ENCODE measurements at regions not wholly inside any gene's neighbourhood (a gene's known extent, or its start where the extent isn't known, plus 50 kb on each side); places are given as distances from the start of the nearest gene placed in this dataset.
A peak's percentile ranks its signal among the peaks of the same experiment; 100 is the strongest.
"Not testable (repeated sequence)": the region's sequence is repeated elsewhere in the genome, so short reads cannot be mapped to it uniquely, and the experiment has no call there.

GRCh38 chr6:74368746-74369145 is 672.7 kb downstream of the CD109 start:
- no peak overlapping the region for H3K4me3 ChIP-seq (ENCODE audit: low read depth, low read length)
- TF ChIP-seq CTCF (IDR thresholded peaks at IDR 0.05; ENCODE audit: control insufficient read depth, extremely low read depth, insufficient read depth), result no peak
- DNase-seq (ENCODE audit: low read depth), result no peak

GRCh38 chr6:74366634-74367033 is 670.6 kb downstream of the CD109 start:
- TF ChIP-seq CTCF (IDR thresholded peaks at IDR 0.05; ENCODE audit: control insufficient read depth, extremely low read depth, insufficient read depth), result no peak
- no peak for DNase-seq (ENCODE audit: low read depth)
- H3K4me3 ChIP-seq (ENCODE audit: low read depth, low read length), result no peak overlapping the region

GRCh38 chr6:74362391-74362790 is 666.4 kb downstream of the CD109 start:
- no peak for DNase-seq (ENCODE audit: low read depth)
- H3K4me3 ChIP-seq (ENCODE audit: low read depth, low read length), result no peak overlapping the region
- TF ChIP-seq CTCF (IDR thresholded peaks at IDR 0.05; ENCODE audit: control insufficient read depth, extremely low read depth, insufficient read depth), result no peak

- DNase-seq (ENCODE audit: low read depth), result no peak
- no peak for TF ChIP-seq CTCF (IDR thresholded peaks at IDR 0.05; ENCODE audit: control insufficient read depth, extremely low read depth, insufficient read depth)
- H3K4me3 ChIP-seq (ENCODE audit: low read depth, low read length), result no peak overlapping the region
Observed at GRCh38 chr6:74357321-74357720, 661.3 kb downstream of the CD109 start.

GRCh38 chr6:74356391-74356790 is 660.4 kb downstream of the CD109 start:
- DNase-seq (ENCODE audit: low read depth), result no peak
- no peak for TF ChIP-seq CTCF (IDR thresholded peaks at IDR 0.05; ENCODE audit: control insufficient read depth, extremely low read depth, insufficient read depth)
- H3K4me3 ChIP-seq (ENCODE audit: low read depth, low read length), result no peak overlapping the region

- no peak for TF ChIP-seq CTCF (IDR thresholded peaks at IDR 0.05; ENCODE audit: control insufficient read depth, extremely low read depth, insufficient read depth)
- no peak overlapping the region for H3K4me3 ChIP-seq (ENCODE audit: low read depth, low read length)
- DNase-seq (ENCODE audit: low read depth), result no peak
Observed at GRCh38 chr6:74346936-74347535, 651.0 kb downstream of the CD109 start.

GRCh38 chr6:74343804-74344203 is 647.8 kb downstream of the CD109 start:
- peak; percentile 39 for TF ChIP-seq CTCF (IDR thresholded peaks at IDR 0.05; ENCODE audit: control insufficient read depth, extremely low read depth, insufficient read depth)
- no peak for DNase-seq (ENCODE audit: low read depth)
- H3K4me3 ChIP-seq (ENCODE audit: low read depth, low read length), result no peak overlapping the region

GRCh38 chr6:74343321-74343720 is 647.3 kb downstream of the CD109 start:
- not testable (repeated sequence) for H3K4me3 ChIP-seq (ENCODE audit: low read depth, low read length); DNase-seq (ENCODE audit: low read depth)
